GM12878 (cell line): ENCODE measurements at regions not wholly inside any gene's neighbourhood (a gene's known extent, or its start where the extent isn't known, plus 50 kb on each side); places are given as distances from the start of the nearest gene placed in this dataset.

ENCODE experiments used
- ATAC-seq: fragments of 200-7000 bp; cut with Tn5 transposase; 3 replicates; pipeline ENCODE4 v1.9.1; 2020; ENCODE audit warnings: mild to moderate bottlenecking, moderate library complexity
- BruUV-seq: library from RNA; stranded (reverse); fragments of 400-500 nt; replicated peaks from 2 replicates; lab custom pipeline; 2021; lab: Mats Ljungman, UMichigan
- CTCF ChIA-PET: fragments of 300-600 bp; sonication (Branson Sonifier 250); formaldehyde crosslinking; extraction: SDS; loops from one replicate; lab custom pipeline; 2021; ENCODE audit warnings: inconsistent platforms; lab: Yijun Ruan, JAX
- POLR2A ChIA-PET: fragments of 350-600 bp; formaldehyde crosslinking; extraction: SDS; loops from one replicate; lab custom pipeline; 2021; ENCODE audit warnings: inconsistent platforms; lab: Charles Lee
- RAD21 ChIA-PET: fragments of 300-600 bp; sonication (Branson Sonifier 250); formaldehyde crosslinking; loops from one replicate; lab custom pipeline; 2023; ENCODE audit warnings: antibody characterized with exemption; ENCODE audit not compliant: unreplicated experiment; lab: Charles Lee
- SMC1A ChIA-PET: fragments of 300-600 bp; sonication (Branson Sonifier 250); formaldehyde crosslinking; loops from one replicate; lab custom pipeline; 2023; ENCODE audit not compliant: unreplicated experiment, uncharacterized antibody; lab: Charles Lee
- DNase-seq: peaks from one replicate; pipeline ENCODE4 v3.0.0-alpha.2; 2011; ENCODE audit warnings: low read depth, low spot score
- FAIRE-seq: peaks from 3 replicates; lab custom pipeline; 2011; peaks lifted over from hg19 to GRCh38; lab: Jason Lieb, UNC
- H2AFZ ChIP-seq: 2 replicates; pipeline ENCODE4 v1.6.0; 2011; ENCODE audit warnings: low read depth, low read length, control low read depth; ENCODE audit not compliant: control insufficient read depth
- H3K27ac ChIP-seq: 2 replicates; pipeline ENCODE4 v1.5.1; 2011; ENCODE audit warnings: control low read depth; ENCODE audit not compliant: control insufficient read depth, insufficient read depth
- H3K27me3 ChIP-seq, 2 experiments: replicated peaks in 1 of 2; 2 replicates each; pipeline versions ENCODE4 v1.6.0 to v1.6.1; 2011; ENCODE audit warnings: low read length in 1 of 2; ENCODE audit not compliant: control insufficient read depth in 2 of 2, insufficient read depth in 2 of 2
- H3K36me3 ChIP-seq, 2 experiments: 2 replicates each; pipeline ENCODE4 v1.5.1; 2011; ENCODE audit warnings: low read length in 1 of 2; ENCODE audit not compliant: control insufficient read depth in 2 of 2, insufficient read depth in 2 of 2
- H3K4me1 ChIP-seq: 2 replicates; pipeline ENCODE4 v1.6.1; 2011; ENCODE audit warnings: mild to moderate bottlenecking, low read length, moderate library complexity, mixed read lengths; ENCODE audit not compliant: control insufficient read depth, insufficient read depth
- H3K4me2 ChIP-seq: 2 replicates; pipeline ENCODE4 v1.6.0; 2011; ENCODE audit warnings: control low read depth; ENCODE audit not compliant: control insufficient read depth, insufficient read depth
- H3K4me3 ChIP-seq: fragments of 200-600 bp; sonication (generic); 2 replicates; pipeline ENCODE4 v1.5.1; 2016
- H3K79me2 ChIP-seq: 2 replicates; pipeline ENCODE4 v1.6.0; 2011; ENCODE audit warnings: low read length; ENCODE audit not compliant: control insufficient read depth, insufficient read depth
- H3K9ac ChIP-seq: 2 replicates; pipeline ENCODE4 v1.8.0; 2011; ENCODE audit warnings: low read length, control low read depth, mixed read lengths; ENCODE audit not compliant: control insufficient read depth, insufficient read depth
- H3K9me3 ChIP-seq: replicated peaks from 3 replicates; pipeline ENCODE4 v1.5.1; 2011; ENCODE audit warnings: mild to moderate bottlenecking, low read length; ENCODE audit not compliant: control insufficient read depth, insufficient read depth
- H4K20me1 ChIP-seq: 2 replicates; pipeline ENCODE4 v1.6.0; 2011; ENCODE audit not compliant: control insufficient read depth, insufficient read depth
- BCL11A ChIP-seq: IDR thresholded peaks from 2 replicates; pipeline ENCODE4 v1.6.1; 2011; ENCODE audit warnings: low read depth, low read length
- FOS ChIP-seq: IDR thresholded peaks from 3 replicates; pipeline ENCODE4 v1.6.1; 2011; ENCODE audit warnings: borderline replicate concordance; ENCODE audit not compliant: insufficient read length; ENCODE audit errors: extremely low read depth
- IRF4 ChIP-seq: IDR thresholded peaks from 2 replicates; pipeline ENCODE4 v1.6.1; 2011; ENCODE audit warnings: low read depth, low read length
- KAT2A ChIP-seq: conservative IDR thresholded peaks from 2 replicates; pipeline ENCODE4 v1.6.1; 2011; ENCODE audit warnings: low read depth, low read length; ENCODE audit not compliant: control insufficient read depth
- MTA3 ChIP-seq: IDR thresholded peaks from 2 replicates; pipeline ENCODE4 v1.6.1; 2012; ENCODE audit warnings: low read length, inconsistent platforms, borderline replicate concordance
- RAD51 ChIP-seq: fragments of 450-650 bp; IDR thresholded peaks from 2 replicates; pipeline ENCODE4 v1.6.1; 2016; ENCODE audit warnings: moderate library complexity, mild to moderate bottlenecking, inconsistent platforms
- RB1 ChIP-seq: fragments of 450-650 bp; formaldehyde crosslinking; IDR thresholded peaks from 2 replicates; pipeline ENCODE4 v1.6.1; 2017; ENCODE audit warnings: mild to moderate bottlenecking, borderline replicate concordance
- REST ChIP-seq: IDR thresholded peaks from 2 replicates; pipeline ENCODE4 v1.6.1; 2012; ENCODE audit warnings: mild to moderate bottlenecking, low read depth, low read length
- SKIL ChIP-seq: fragments of 450-650 bp; IDR thresholded peaks from 2 replicates; pipeline ENCODE4 v1.6.1; 2017; ENCODE audit warnings: mild to moderate bottlenecking, low read depth, inconsistent platforms; ENCODE audit not compliant: poor library complexity, severe bottlenecking
- SPI1 ChIP-seq: IDR thresholded peaks from 2 replicates; pipeline ENCODE4 v1.6.1; 2011; ENCODE audit warnings: low read depth, mild to moderate bottlenecking, low read length, moderate library complexity, borderline replicate concordance; ENCODE audit not compliant: insufficient read depth
- ZBTB11 ChIP-seq: fragments of 450-650 bp; formaldehyde crosslinking; IDR thresholded peaks from 2 replicates; pipeline ENCODE4 v1.5.0; 2022; ENCODE audit warnings: mild to moderate bottlenecking, missing genetic modification characterization
- ZNF24 ChIP-seq: fragments of 450-650 bp; IDR thresholded peaks from 2 replicates; pipeline ENCODE4 v1.6.1; 2017; ENCODE audit warnings: antibody characterized with exemption, mild to moderate bottlenecking
- WGBS: methylation state at CpG from one replicate; pipeline ENCODE4 v1.1.6; 2016; ENCODE audit warnings: low lambda C conversion rate; ENCODE audit not compliant: insufficient replicate concordance, insufficient coverage; ENCODE audit errors: missing lambda C conversion rate; 5-methylcytosine and 5-hydroxymethylcytosine counted together
- in situ Hi-C: fragments of 300-500 bp; cut with MboI; formaldehyde crosslinking; loops from 9 replicates; pipeline ENCODE4 v1.14.3; 2018; ENCODE audit warnings: mixed read lengths
- intact Hi-C: fragments of 100-400 bp; cut with micrococcal nuclease; formaldehyde crosslinking; loops from one replicate; pipeline ENCODE4 v1.14.2; 2022; ENCODE audit not compliant: unreplicated experiment

GRCh38 chr3:5796541-5796940, 609.0 kb downstream of the EDEM1 start:
- POLR2A ChIA-PET = no interaction called here

More at GRCh38 chr3:5796541-5796940, 609.0 kb downstream of the EDEM1 start:
- RAD21 ChIA-PET = interaction anchor here (0.5 kb wide), 1 partner anchor 1006 kb away, joined by 3 read pairs; no protein-coding TSS in a partner anchor
- TF ChIP-seq SPI1 = no peak
- no peak for TF ChIP-seq ZNF24
- TF ChIP-seq REST = no peak
- no peak for TF ChIP-seq FOS
- TF ChIP-seq MTA3 = no peak
- TF ChIP-seq SKIL = no peak
- no peak for TF ChIP-seq IRF4
- TF ChIP-seq ZBTB11 (CRISPR knock-in tag) = no peak
- no peak for TF ChIP-seq RB1
- TF ChIP-seq BCL11A = no peak
- no peak for TF ChIP-seq RAD51
- no peak for TF ChIP-seq KAT2A
- DNase-seq (no peak), FAIRE-seq (no peak), ATAC-seq (no peak)
- no peaks in the 10 kb centered on the region for H3K36me3 ChIP-seq
- H3K4me2 ChIP-seq = no peak overlapping the region
- in situ Hi-C loops = no loop called here
- no peaks in the 10 kb centered on the region for H3K4me1 ChIP-seq
- CTCF ChIA-PET = no interaction called here
- no peaks in the 10 kb centered on the region for H3K27me3 ChIP-seq
- no peak overlapping the region for H2AFZ ChIP-seq
- no TSS peak for BruUV-seq
- intact Hi-C loops = no loop called here
- H3K4me3 ChIP-seq = no peak overlapping the region
- H3K27ac ChIP-seq = no peak overlapping the region
- H3K9me3 ChIP-seq = no peaks in the 10 kb centered on the region
- WGBS = 0% methylated on average over 2 of the region's 2 CpGs
- no peak overlapping the region for H3K9ac ChIP-seq
- no peaks in the 10 kb centered on the region for H4K20me1 ChIP-seq
- no peaks in the 10 kb centered on the region for H3K79me2 ChIP-seq
- SMC1A ChIA-PET = no interaction called here
